HG03342 (cell line): ENCODE measurements at regions not wholly inside any gene's neighbourhood (a gene's known extent, or its start where the extent isn't known, plus 50 kb on each side); places are given as distances from the start of the nearest gene placed in this dataset.
A peak's percentile ranks its signal among the peaks of the same experiment; 100 is the strongest.

Experiments used
- ATAC-seq: cut with Tn5 transposase; IDR thresholded peaks from one replicate; pipeline ENCODE4 v1.9.1; 2021; ENCODE audit warnings: mild to moderate bottlenecking, moderate library complexity; ENCODE audit not compliant: unreplicated experiment

- ATAC-seq, result peak; percentile 80
These were observed 63.2 kb upstream of the TNIP3 start for GRCh38 chr4:121227341-121227792.

- no peak for ATAC-seq
These were observed 62.2 kb upstream of the TNIP3 start for GRCh38 chr4:121226362-121226761.

- ATAC-seq, result no peak
These were observed 57.5 kb upstream of the TNIP3 start for GRCh38 chr4:121221608-121222007.

GRCh38 chr4:121221201-121221600 lies 57.1 kb upstream of the TNIP3 start:
- ATAC-seq, result no peak

GRCh38 chr4:121220698-121221097 lies 56.6 kb upstream of the TNIP3 start:
- no peak for ATAC-seq

- ATAC-seq, result no peak
These were observed 55.1 kb upstream of the TNIP3 start for GRCh38 chr4:121219227-121219626.

GRCh38 chr4:121217351-121217750 lies 53.2 kb upstream of the TNIP3 start:
- ATAC-seq, result no peak

- no peak for ATAC-seq
These were observed 52.3 kb upstream of the TNIP3 start for GRCh38 chr4:121216461-121216860.

- no peak for ATAC-seq
These were observed 49.8 kb upstream of the TNIP3 start for GRCh38 chr4:121213940-121214339.
